Skeletal muscle cell (primary cell): ENCODE measurements at regions not wholly inside any gene's neighbourhood (a gene's known extent, or its start where the extent isn't known, plus 50 kb on each side); places are given as distances from the start of the nearest gene placed in this dataset.
A peak's percentile ranks its signal among the peaks of the same experiment; 100 is the strongest.

ENCODE experiments used
- DNase-seq: peaks from one replicate; pipeline ENCODE4 v3.0.0-alpha.2; 2010; ENCODE audit warnings: low read depth
- H3K4me3 ChIP-seq: 2 replicates; pipeline ENCODE4 v1.5.1; 2011; ENCODE audit warnings: low read depth, mild to moderate bottlenecking, control low read depth, low read length, moderate library complexity

DNA sequence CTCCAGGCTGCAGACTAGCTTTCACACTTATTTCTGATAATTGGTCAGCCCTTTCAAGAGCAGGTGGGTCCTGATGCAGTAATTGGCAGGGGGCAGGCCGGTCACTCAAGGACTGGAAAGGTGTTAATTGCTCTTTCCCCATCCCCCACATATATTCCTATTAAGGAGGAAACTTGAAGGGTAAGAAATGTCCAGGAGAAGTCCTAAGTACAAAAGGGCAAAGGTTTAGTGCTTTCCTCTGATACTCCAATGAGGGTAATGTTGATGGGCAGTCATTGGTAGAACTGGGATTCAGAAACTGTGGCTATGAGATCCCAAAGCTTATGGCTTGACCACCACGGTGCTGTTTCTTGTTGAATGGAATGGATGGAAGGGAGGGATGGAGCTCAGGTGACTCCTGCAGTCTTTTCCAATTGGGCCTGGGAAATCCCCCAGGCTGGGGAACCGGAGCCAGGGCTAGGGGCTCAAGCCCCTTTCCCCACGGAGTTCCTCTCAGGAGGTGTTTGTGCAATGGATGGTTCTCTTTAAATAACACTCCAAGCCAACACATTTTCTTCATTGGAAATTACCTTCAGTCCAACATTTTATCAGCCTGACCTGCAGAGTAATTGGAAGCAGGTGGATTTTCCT is 103.2 kb upstream of the ALDH1B1 start:
- no peak overlapping the region for H3K4me3 ChIP-seq
- DNase-seq, result no peak

DNA sequence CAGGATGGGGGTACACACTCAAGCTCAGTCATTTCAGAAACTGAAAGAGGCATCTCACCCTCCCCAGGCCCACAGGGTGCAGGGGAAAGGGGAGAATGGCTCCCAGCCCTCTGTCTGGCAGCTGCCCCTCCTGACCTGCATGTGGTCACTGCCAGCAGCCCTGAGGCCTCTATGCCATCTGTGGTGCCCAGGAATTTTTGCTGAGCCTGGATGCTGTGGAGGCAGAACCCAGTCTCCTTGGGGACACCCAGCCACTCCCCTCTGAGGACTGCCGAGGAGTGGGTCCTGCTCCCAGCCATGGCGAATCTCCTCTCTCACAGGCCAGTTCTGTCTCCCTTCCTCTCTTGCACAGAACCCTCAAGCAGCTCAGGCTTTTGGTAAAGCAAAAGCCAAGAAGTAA is 104.0 kb upstream of the ALDH1B1 start:
- no peak overlapping the region for H3K4me3 ChIP-seq
- no peak for DNase-seq

DNA sequence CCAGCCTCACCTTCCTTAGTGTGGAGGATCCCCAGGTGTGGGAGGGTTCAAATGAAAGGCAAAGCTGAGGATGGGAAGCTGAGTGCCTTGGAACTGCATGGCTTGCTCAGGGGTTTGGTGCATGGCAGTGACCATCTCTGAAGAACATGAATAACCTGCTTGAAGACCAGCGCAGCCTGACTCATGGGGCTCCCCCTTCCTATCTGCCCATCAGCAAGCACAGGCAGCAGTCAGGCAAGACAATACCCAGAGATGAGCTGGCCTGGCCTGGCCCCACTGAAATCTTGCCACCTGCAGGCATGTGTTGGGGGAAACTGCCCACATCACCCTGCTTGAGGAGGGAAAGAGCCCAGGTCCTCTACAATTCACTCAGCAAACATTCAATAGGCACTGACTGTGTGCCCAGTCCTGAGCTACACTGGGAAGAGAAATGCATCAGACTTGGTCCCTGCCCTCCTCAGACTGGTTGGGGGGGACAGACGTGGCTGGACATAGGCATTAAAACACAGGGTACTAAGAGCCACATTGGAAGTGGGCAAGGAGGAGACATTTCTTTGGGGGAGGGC is 105.0 kb upstream of the ALDH1B1 start:
- no peak overlapping the region for H3K4me3 ChIP-seq
- no peak for DNase-seq

DNA sequence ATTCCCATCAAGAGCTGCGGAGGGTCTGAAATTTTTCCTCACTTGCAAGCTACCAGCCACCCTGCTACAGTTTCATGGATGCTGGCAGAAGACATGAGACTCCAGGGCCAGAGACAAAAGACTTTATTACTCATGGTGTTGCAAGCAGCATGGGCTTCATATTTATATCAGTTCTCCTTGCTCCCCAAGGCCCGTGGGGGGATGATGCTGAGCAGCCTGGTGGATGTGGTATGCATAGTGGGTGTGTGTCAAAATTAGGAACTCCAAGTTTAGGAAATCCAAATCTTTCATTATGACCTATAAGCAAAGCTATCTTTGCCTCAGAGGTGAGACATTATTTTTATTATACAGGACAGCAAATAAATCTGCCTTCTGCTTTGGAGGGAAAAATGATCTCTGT is 105.7 kb upstream of the ALDH1B1 start:
- DNase-seq, result no peak
- no peak overlapping the region for H3K4me3 ChIP-seq

DNA sequence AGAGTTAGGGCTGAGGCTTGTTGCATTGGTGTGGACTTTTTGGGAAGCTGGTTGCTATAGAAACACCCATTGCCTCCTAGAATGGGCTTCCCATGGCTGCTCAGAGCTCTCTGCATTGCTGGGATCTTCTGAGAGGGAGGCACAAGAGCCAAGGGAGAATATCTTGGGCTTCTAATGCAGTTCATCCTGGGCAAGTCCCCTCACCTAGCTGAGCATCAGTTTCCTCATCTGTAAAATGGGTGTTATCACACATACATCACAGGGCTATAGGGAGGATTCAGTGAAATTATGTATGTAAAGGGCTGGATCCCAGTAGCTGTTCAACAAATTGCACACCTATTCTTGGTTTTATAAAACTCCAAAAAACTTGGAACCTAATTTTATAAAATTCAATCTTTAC is 106.1 kb upstream of the ALDH1B1 start:
- no peak for DNase-seq
- H3K4me3 ChIP-seq, result no peak overlapping the region

DNA sequence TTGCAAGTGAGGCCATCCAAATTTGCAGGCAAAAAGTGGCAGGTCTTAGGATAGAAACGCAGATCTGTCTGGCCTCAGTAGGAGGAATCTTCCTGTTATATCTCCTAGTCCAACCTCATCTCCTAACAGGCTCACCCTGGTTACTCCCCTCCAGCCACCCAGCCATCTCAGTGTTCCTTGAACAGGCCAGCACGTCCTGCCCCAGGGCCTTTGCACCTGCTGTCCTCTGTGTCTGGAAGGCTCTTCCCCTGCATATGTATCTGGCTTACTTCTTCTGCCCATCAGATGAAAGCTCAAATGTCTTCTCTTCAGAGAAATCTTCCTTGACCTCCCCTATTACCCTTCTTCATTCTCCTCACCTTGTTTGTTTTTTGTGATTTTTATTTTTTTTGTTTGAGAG is 107.3 kb upstream of the ALDH1B1 start:
- no peak overlapping the region for H3K4me3 ChIP-seq
- DNase-seq, result no peak

DNA sequence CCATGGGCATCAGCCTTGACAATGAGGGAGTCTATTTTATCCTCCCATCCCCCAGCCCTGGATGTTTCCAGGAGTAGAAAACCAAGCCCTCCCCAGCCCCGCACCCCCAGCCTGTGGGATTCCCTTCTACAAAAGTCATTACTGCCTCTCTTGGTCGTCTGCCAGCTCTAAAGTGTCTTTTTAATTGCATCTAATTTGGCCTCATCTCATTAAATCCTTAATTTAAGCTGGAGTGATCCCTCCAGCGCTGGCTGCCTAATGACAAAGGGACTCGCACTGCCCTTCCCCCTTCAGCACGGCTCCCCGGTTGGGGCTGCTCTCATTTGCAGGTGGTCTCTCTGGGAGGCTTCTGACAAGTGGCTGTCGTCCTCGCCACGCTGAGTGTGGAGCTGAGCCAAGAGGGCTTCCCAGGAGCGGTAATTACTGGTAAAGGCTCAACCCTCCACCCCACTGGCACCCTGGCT is 107.9 kb upstream of the ALDH1B1 start:
- no peak for DNase-seq
- H3K4me3 ChIP-seq, result no peak overlapping the region

DNA sequence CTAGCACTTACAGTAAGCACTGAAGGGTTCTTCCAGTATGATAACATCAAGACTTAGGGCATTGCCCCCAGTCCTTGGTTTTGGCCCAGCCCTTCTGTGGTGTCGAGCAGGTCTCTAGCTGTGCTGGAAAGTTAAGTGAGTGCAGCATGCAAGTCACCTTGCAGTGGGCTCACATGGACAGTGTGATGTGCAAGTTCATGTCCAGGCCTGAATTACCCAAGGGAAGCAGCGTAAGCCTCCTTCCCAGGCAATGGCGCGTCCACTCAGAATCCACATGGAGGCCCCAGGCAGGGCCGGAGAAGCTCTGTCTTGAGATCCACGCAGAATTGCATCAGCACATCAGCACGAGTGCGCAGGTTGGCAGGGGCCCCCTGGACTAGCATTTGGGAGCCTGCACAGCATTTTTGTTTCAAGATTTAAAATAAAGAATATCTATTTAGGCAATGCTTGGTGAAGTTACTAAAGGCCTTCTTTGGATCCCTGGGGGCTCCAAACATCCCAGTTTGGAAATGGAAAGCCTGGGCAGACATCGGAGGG is 108.4 kb upstream of the ALDH1B1 start:
- no peak overlapping the region for H3K4me3 ChIP-seq
- DNase-seq, result no peak

DNA sequence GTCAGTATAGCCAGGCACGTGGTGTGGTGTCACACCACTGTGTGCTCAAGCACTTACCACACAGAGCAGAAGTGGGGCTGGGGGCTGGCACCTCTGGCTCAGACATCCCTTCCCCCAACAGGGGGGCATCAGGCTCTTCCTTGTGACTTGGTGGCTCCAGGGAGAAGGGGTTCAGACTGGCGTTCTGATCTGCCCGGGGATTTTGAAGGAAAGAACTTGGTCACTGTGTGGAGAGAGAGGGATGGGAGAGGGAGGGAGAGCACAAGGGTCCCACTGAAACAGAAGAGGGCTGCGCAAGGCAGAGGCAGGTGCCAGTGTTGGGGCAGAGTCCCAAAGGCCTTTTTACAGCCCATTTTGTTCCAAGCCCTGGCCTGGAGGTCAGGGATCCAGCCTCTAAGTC is 109.7 kb upstream of the ALDH1B1 start:
- no peak for DNase-seq
- no peak overlapping the region for H3K4me3 ChIP-seq

DNA sequence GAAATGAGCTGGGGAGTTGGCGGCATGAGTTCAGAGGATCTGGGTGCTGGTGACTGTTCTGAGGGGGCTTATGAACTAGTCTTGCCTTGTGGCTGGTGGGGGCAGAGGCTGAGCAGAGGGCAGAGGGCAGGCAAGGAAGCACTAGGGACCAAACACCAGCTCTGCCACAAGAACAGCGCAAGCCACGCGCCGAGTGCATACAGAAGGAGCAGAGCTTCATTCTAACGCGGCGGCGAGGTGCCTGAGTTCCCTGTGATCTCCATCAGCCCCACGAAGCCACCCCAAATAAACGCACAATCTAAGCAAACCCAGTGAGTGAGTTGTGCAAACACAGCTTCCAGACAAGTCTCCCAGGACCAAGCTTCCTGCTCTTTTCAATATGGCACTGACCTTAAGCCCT is 110.6 kb upstream of the ALDH1B1 start:
- no peak for DNase-seq
- H3K4me3 ChIP-seq, result no peak overlapping the region

DNA sequence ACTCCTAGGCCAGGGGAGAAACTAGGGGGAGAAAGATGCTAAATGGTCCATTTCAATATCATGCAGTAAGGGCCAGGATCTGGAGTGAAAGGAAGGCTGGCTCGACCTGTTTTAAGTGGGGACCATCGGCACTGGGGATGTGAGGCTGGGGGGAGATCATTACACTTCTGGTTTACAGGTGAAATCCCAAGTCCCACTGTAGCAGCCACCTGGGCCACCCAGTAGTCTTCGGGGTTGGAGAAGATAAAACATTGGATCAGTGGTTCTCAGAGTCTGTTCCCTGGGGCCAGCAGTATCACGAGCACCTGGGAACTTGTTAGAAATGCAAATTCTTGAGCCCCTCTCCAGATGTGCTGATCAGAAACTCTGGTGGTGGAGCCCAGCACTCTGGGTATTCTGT is 111.3 kb upstream of the ALDH1B1 start:
- H3K4me3 ChIP-seq, result no peak overlapping the region
- no peak for DNase-seq

DNA sequence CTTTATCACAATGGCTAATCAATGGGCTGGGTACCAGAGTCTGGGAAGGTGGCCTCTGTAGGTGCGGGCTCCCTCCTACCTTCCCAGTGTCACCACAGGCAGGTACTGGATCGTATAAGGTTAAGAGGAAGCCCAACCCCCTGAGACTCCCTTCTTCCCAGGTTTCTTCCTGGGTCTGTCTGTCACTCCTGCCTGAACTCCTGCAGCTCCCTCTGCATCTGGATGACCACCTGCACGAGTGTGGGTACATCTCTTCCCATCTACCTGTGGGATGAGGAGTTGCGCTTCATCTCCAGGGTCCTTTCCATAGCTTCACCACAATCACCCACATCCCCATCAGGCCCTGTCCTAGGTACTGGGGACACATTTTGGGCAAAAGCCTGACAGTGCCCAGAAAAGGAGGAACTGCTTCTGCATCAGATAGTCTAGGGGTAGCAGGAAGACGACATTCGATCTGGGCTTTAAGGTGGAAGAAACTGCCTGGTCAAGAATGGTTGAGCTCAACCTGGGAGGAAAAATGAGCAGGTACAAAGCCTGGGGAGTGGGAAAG is 112.2 kb upstream of the ALDH1B1 start:
- no peak for DNase-seq
- H3K4me3 ChIP-seq, result no peak overlapping the region

DNA sequence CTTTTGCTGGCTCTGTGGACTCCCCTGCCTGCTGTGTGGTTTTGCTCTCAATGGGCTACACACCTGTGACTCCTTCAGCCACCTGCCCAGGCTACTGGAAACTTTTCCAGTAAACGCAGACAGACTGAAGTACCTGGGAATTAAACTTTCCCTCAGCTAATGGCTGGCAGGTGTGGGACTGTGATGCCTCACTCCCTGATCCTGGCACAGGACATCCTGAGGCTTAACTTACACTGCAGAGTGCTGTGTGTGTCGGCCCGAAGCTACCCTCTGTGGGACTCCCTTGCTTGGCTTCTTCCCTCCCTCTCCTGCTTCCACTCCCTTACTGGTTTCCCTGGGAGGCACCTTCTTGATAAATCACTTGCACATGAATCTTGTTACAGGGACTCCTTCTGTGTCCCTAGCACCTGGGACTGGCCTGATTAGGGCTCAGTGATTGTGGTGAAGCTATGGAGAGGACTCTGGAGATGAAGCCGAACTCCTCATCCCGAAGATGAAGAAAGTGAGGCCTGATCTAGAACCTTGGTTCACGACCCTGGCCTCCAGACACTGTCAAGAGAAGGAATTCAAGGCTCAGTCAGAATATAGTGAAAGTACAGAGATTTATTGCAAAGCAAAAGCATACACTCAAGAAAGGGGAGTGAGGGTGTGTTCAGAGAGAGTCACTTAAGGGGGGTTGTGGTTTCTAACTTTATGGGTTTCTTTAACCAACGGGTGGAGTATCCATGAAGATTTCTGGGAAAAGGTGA is 113.4 kb upstream of the ALDH1B1 start:
- no peak overlapping the region for H3K4me3 ChIP-seq
- DNase-seq, result no peak

DNA sequence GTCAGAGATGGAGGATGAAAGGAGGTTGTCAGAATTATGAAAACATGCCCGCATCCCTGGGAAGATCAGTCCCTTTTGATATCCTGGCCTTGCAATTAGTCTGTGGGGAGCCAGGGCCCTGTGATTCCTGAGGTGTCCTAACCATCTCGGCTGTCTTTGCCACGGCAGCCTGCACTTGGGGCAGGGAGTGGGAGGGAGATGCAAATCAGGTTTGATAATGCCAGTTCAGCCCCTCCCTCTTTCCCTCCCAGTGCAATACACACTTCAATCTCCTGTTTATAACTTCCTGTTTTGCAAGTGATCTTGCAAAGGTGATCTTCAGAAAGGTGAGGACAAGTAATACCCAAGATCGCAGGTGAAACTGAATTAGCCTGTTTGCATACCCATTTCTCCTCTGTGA is 114.0 kb upstream of the ALDH1B1 start:
- no peak overlapping the region for H3K4me3 ChIP-seq
- no peak for DNase-seq

DNA sequence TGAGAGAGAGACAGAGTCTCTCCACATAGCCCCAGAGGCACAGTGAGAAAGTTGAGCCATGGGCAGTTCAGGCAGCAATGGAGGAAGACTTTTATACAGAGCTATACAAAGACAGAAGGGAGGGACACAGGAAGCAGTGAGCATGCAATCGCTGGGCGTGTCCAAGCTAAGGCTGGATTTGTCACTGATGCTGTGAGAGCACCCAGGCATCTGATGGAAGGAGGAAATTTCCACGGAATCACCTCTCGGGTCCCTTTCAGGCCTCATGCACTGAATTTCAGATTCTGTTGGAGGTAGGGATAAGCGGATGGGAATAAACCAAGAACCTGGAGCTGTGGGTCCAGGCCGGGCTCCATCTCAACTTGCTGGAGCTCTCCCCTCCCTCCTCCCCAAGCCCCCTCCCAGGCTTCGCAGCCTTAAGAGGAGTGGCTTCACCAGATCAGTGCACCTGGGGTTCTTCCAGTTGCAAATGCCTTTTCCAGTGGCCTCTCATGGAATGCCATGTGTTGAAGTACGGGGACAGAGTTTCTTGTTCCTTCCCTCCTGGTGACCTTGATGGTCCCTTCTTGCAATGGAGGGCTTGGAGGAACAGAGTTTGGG is 114.8 kb upstream of the ALDH1B1 start:
- DNase-seq, result no peak
- no peak overlapping the region for H3K4me3 ChIP-seq

DNA sequence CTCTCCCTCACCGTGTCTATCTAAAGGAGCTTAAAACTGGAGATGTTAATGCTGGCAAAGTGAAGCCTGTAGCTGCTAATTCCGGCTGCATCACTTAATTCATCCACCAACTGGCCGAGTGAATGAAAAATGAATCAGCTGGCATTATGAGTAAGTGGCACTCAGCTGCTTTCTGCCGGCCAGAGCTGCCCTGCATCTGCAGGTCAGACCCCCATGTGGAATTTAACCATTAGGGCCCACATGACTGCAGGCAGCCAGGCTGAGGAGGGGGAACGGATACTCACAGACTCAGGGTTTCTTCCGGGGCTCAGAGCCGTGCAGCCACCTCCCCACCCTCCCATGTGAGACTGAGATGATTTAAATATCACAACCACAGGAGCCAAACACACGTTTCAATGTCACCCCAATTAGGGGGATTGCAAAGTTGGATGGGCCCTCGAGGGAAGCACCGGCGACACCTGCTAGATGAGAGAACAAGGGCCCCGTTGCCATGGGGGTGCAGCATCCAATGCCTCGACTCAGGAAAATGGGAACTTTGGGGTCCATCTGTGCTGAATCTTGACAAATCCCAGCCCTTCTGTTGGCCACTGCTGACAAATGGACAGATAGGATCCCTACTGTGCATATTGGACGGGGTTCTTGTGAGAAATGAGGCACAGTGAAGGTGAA is 115.6 kb upstream of the ALDH1B1 start:
- H3K4me3 ChIP-seq, result no peak overlapping the region
- DNase-seq, result no peak

DNA sequence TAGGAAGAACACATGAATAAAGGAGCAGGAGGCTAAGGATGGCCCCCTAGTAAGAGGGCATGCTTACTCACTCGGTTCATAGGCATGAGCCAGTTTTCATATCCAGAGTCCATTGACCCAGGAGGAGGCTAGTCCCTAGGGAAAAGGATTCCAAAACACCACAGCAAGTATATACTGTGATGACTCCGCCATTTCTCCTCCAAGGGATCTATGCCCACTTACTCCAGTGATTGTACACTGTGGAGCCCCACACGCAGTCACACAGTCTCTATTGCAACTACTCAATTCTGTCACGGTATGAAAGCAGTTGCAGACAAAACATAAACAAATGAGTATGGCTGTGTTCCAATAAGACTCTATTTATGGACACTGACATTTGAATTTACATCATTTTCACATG is 117.7 kb upstream of the ALDH1B1 start:
- peak; percentile 15 for DNase-seq

DNA sequence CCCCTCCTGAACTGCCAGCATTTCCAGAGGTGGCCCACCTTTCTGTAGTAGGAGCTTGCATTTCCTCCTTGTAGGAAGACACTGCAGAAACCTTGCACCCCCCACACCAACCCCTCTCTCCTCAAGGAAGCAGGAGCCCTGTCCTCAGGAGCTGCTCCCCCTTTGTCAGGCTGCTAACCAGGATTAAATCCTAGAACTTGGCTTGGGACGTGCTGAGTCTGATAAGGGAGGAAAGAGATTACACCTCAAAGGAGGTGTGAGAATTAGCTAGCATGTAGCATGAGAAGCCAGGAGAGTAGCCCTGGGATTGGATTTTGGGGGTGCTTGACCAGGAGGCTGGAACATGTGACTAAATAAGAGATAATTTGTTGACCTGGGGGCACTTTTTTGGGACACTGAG is 119.8 kb upstream of the ALDH1B1 start:
- H3K4me3 ChIP-seq, result no peak overlapping the region
- no peak for DNase-seq

More for the DNA sequence above, 117.7 kb upstream of the ALDH1B1 start:
- H3K4me3 ChIP-seq, result no peak overlapping the region

DNA sequence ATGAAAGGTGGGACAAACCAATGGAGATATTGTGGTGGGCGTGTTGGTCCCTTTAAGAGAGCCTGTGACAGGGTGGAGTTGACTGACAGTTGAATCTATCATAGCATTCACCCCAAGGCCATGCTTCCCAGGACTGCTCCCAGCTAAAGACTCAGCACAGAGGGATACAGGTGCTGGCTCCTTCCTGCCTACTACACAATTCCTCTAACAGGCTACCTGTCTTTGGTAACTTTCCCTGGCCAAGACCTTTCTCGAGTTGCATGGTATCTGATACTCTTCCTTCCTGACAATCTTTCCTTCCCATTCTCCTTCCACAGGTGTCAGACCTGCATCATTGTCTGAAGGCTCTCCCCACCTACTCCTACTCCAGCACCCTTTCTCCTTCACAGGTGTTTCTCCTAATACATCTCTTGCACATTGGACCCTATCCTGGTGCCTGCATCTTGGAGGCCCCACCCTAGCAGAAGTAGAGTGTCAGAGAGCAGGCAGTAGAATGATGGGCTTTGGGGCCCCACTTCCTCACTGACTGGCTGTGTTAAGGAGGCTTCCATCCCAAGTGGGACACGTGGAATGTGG is 120.7 kb upstream of the ALDH1B1 start:
- no peak overlapping the region for H3K4me3 ChIP-seq
- no peak for DNase-seq
